IgD-negative memory B cell (primary cell): ENCODE measurements at regions not wholly inside any gene's neighbourhood (a gene's known extent, or its start where the extent isn't known, plus 50 kb on each side); places are given as distances from the start of the nearest gene placed in this dataset.
"Not testable (repeated sequence)": the region's sequence is repeated elsewhere in the genome, so short reads cannot be mapped to it uniquely, and the experiment has no call there.

ENCODE experiments used
- H3K27ac Mint-ChIP-seq, 3 donors: one replicate each; pipeline ENCODE4 v1.8.0; 2020 to 2022; ENCODE audit warnings: mild to moderate bottlenecking in 3 of 3, mixed read lengths in 3 of 3, moderate library complexity in 1 of 3
- H3K27me3 Mint-ChIP-seq: one replicate; pipeline ENCODE4 v1.8.0; 2021; ENCODE audit warnings: mixed read lengths
- H3K36me3 Mint-ChIP-seq: one replicate; pipeline ENCODE4 v1.8.0; 2020; ENCODE audit warnings: mild to moderate bottlenecking, mixed read lengths
- H3K4me1 Mint-ChIP-seq, 3 donors: one replicate each; pipeline ENCODE4 v1.8.0; 2020 to 2022; ENCODE audit warnings: mixed read lengths in 3 of 3, mild to moderate bottlenecking in 1 of 3
- H3K4me3 Mint-ChIP-seq, 4 donors: one replicate each; pipeline ENCODE4 v1.8.0; 2020 to 2022; ENCODE audit warnings: mild to moderate bottlenecking in 4 of 4, mixed read lengths in 4 of 4, moderate library complexity in 3 of 4
- H3K9me3 Mint-ChIP-seq, 3 donors: one replicate each; pipeline ENCODE4 v1.8.0; 2020 to 2021; ENCODE audit warnings: mixed read lengths in 3 of 3, mild to moderate bottlenecking in 1 of 3

DNA sequence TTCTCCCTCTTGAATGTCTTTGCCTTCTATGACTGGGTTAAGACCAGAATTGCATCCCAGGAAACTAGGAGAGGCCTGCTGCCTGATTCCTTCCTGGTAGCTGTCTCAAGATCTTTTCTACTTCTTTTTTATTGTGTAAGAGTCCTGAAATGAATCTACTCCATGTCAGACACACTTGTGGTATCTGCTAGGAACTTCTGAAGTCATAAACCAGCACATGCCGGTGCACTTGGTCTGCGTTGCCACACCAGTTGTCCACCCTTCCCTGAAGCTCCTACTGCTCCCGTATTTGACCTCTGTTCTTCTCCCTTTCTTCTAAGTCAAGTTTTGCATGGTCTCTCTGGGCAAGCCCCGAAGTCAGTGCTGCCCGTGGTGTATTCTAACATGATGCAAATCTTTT is 644.2 kb downstream of the ETS1 start:
- H3K36me3 Mint-ChIP-seq = no peaks in the 10 kb centered on the region
- peaks cover 1% of the 10 kb centered on the region for H3K27me3 Mint-ChIP-seq
- no peak overlapping the region for H3K4me3 Mint-ChIP-seq
- no peaks in the 10 kb centered on the region for H3K4me1 Mint-ChIP-seq
- H3K9me3 Mint-ChIP-seq = peaks cover 2 to 4% (median 3%) of the 10 kb centered on the region in 3 donors
- H3K27ac Mint-ChIP-seq = no peak overlapping the region

DNA sequence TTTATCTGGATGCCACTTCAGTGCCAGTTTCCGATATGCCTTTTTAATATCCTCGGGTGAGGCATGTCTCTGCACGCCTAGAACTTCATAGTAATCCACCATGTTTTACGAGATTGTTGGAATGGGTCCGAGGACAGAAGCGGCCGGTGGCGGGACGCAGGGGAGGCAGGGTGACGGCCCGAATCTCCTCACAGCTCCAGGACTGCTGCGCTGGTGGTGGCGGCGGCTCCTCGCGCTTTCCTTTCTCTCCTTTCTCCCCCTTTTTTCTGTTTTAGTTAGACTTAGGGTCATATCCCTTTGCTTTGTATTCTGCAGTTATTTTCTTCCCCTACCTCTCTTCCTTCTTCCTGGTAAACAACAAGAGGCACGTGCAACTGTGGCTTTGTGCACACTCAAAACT is 645.8 kb downstream of the ETS1 start:
- H3K36me3 Mint-ChIP-seq, H3K27ac Mint-ChIP-seq, H3K27me3 Mint-ChIP-seq, H3K4me3 Mint-ChIP-seq, H3K9me3 Mint-ChIP-seq, H3K4me1 Mint-ChIP-seq: not testable (repeated sequence)

GRCh38 chr11:127939000-127939399 is 648.4 kb downstream of the ETS1 start:
- Mint-ChIP-seq H3K9me3 (peaks cover 2 to 4% (median 3%) of the 10 kb centered on the region in 3 donors), H3K27me3 (peaks cover 1% of the 10 kb centered on the region), H3K4me3 (no peak overlapping the region), H3K27ac (no peak overlapping the region), H3K36me3 (no peaks in the 10 kb centered on the region), H3K4me1 (no peaks in the 10 kb centered on the region)

- peaks cover 0 to 3% (median 0%) of the 10 kb centered on the region in 3 donors for H3K9me3 Mint-ChIP-seq
- no peak overlapping the region for H3K27ac Mint-ChIP-seq
- H3K36me3 Mint-ChIP-seq = no peaks in the 10 kb centered on the region
- peaks cover 1% of the 10 kb centered on the region for H3K27me3 Mint-ChIP-seq
- no peaks in the 10 kb centered on the region for H3K4me1 Mint-ChIP-seq
- H3K4me3 Mint-ChIP-seq = no peak overlapping the region
Observed at GRCh38 chr11:127935081-127935480, 652.3 kb downstream of the ETS1 start.

- H3K4me1 Mint-ChIP-seq, H3K27ac Mint-ChIP-seq, H3K36me3 Mint-ChIP-seq, H3K27me3 Mint-ChIP-seq, H3K9me3 Mint-ChIP-seq, H3K4me3 Mint-ChIP-seq: not testable (repeated sequence)
Observed at GRCh38 chr11:127933961-127934360, 653.4 kb downstream of the ETS1 start.

GRCh38 chr11:127931803-127932202 is 655.6 kb downstream of the ETS1 start:
- Mint-ChIP-seq H3K36me3 (no peaks in the 10 kb centered on the region), H3K4me1 (no peaks in the 10 kb centered on the region), H3K4me3 (no peak overlapping the region), H3K27me3 (peaks cover 1% of the 10 kb centered on the region), H3K27ac (no peak overlapping the region), H3K9me3 (no peaks in the 10 kb centered on the region)

GRCh38 chr11:127926721-127927120 is 660.6 kb downstream of the ETS1 start:
- no peak overlapping the region for H3K4me3 Mint-ChIP-seq
- no peaks in the 10 kb centered on the region for H3K36me3 Mint-ChIP-seq
- H3K27me3 Mint-ChIP-seq = peaks cover 2% of the 10 kb centered on the region

DNA sequence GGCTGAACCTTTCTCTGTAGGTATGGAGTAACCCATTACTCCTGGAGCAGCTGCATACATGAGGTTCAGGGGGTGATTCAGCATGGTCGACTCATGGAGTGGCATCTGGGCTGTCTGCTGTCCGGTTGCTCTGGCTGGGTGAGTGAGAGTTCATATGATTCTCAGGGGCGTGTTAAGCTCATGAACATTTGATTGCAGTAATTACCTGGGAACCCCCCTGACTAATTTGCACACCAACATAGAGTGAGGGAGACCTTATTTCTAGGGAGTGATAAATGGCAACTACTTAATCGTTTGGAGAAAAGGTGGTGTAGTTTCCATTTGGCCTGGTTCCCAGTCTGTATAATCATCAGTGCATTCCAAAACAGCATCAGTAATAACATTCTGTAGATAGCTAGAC is 661.9 kb downstream of the ETS1 start:
- H3K4me3 Mint-ChIP-seq = no peak overlapping the region
- no peaks in the 10 kb centered on the region for H3K36me3 Mint-ChIP-seq
- H3K4me1 Mint-ChIP-seq = no peaks in the 10 kb centered on the region
- H3K27ac Mint-ChIP-seq = no peak overlapping the region
- peaks cover 0 to 1% (median 1%) of the 10 kb centered on the region in 3 donors for H3K9me3 Mint-ChIP-seq
- peaks cover 2% of the 10 kb centered on the region for H3K27me3 Mint-ChIP-seq

More at GRCh38 chr11:127926721-127927120, 660.6 kb downstream of the ETS1 start:
- Mint-ChIP-seq H3K27ac (no peak overlapping the region), H3K4me1 (no peaks in the 10 kb centered on the region), H3K9me3 (no peaks in the 10 kb centered on the region)

DNA sequence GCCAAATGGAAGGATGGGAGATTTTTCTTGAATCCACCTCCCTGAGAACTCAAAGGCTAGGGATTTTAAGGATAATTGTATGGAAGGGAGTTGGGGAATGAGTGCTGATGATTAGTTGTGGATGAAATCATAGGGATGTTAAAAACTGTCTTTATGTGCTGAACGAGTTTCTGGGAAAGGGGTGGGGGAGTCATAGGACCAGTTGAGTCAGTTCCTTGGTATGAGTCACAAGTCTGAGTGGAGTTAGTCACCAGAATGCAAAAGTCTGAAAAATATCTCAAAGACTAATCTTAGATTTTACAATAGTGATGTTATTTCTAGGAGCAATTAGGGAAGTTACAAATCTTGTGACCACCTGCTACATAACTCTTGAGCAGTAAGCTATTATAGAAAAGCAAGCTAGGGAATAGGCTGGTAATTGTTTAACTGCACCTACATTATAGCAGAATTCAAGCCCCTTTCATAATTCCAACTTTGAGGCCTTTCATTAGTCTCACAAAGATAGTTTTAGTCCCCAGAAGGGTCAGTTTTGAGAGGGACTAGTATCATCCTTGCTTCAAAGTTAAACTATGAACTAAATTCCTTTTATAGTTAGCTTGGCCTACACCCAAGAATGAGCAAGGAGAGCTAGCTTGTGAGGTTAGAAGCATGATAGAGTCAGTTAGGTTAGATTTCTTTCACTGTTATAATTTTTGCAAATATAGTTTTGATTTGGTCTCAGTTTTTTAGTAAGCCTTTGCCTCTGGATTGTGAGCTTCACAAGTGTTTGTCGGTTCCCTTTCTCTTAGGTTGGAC is 668.0 kb downstream of the ETS1 start:
- no peak overlapping the region for H3K27ac Mint-ChIP-seq
- H3K4me1 Mint-ChIP-seq = no peaks in the 10 kb centered on the region
- no peak overlapping the region for H3K4me3 Mint-ChIP-seq
- peaks cover 7 to 16% (median 16%) of the 10 kb centered on the region in 3 donors for H3K9me3 Mint-ChIP-seq
- H3K36me3 Mint-ChIP-seq = no peaks in the 10 kb centered on the region
- peaks cover 2% of the 10 kb centered on the region for H3K27me3 Mint-ChIP-seq

DNA sequence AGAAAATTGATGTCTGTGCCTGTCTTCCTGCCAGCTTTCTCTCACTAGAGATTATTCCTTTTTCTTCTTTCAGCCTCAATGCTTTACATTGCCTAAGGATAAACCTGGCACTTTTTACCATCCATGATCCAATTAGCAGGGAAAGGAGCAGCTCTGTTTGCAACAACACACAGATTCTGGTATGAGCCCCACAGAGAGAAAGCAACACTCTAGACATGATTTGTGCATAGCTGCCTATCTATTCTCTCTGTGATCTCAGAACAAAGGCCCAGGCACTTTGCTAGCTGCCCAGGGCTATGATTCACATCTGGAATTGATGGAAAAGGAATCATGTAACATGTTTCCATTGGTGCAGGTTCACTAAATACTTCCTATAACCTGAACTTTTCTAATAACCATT is 685.0 kb downstream of the ETS1 start:
- Mint-ChIP-seq H3K4me1 (no peaks in the 10 kb centered on the region), H3K9me3 (no peaks in the 10 kb centered on the region), H3K36me3 (no peaks in the 10 kb centered on the region)

GRCh38 chr11:127898422-127899365 is 688.7 kb downstream of the ETS1 start:
- Mint-ChIP-seq H3K27me3 (no peaks in the 10 kb centered on the region), H3K4me3 (no peak overlapping the region), H3K27ac (no peak overlapping the region), H3K36me3 (no peaks in the 10 kb centered on the region), H3K4me1 (no peaks in the 10 kb centered on the region), H3K9me3 (no peaks in the 10 kb centered on the region)

More for the DNA sequence above, 685.0 kb downstream of the ETS1 start:
- no peak overlapping the region for H3K4me3 Mint-ChIP-seq
- H3K27me3 Mint-ChIP-seq = no peaks in the 10 kb centered on the region
- no peak overlapping the region for H3K27ac Mint-ChIP-seq

GRCh38 chr11:127895776-127896175 is 691.6 kb downstream of the ETS1 start:
- Mint-ChIP-seq H3K9me3 (no peaks in the 10 kb centered on the region), H3K36me3 (no peaks in the 10 kb centered on the region), H3K27me3 (no peaks in the 10 kb centered on the region), H3K4me1 (no peaks in the 10 kb centered on the region), H3K4me3 (no peak overlapping the region), H3K27ac (no peak overlapping the region)

GRCh38 chr11:127894316-127894715 is 693.0 kb downstream of the ETS1 start:
- Mint-ChIP-seq H3K36me3 (no peaks in the 10 kb centered on the region), H3K27me3 (peaks cover 3% of the 10 kb centered on the region), H3K4me1 (no peaks in the 10 kb centered on the region)

DNA sequence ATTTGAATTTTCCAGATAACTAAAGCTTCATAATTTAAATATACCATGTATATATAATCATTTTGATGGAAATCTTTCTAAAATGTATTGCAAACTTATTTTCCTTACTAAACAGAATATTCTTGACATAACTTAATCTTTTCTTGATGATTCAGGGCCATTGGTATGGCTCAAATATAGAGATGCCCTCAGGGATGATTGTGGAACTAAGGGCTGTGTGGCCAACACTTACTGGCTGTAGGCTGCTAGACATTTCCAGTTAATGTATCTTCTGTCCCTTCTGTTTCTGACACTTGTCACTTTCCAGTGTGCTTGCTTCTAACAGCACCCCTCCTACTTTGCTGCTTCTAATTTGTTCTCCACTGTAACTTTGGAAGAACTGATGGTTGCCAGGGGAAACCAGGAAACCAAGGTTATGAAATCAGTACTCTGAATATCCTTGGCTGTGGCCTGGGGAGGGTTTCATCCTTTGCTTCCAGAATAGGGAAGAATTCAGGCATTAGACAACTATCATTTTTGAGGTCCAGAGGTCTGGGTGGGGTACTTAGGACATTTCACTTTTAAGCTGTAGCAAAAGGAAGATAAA is 697.2 kb downstream of the ETS1 start:
- Mint-ChIP-seq H3K27me3 (peaks cover 3% of the 10 kb centered on the region), H3K27ac (no peak overlapping the region), H3K4me1 (no peaks in the 10 kb centered on the region), H3K36me3 (peaks cover 1% of the 10 kb centered on the region), H3K9me3 (peaks cover 0 to 9% (median 4%) of the 10 kb centered on the region in 3 donors), H3K4me3 (no peak overlapping the region)

More at GRCh38 chr11:127894316-127894715, 693.0 kb downstream of the ETS1 start:
- Mint-ChIP-seq H3K9me3 (peaks cover 0 to 3% (median 0%) of the 10 kb centered on the region in 3 donors), H3K4me3 (no peak overlapping the region), H3K27ac (no peak overlapping the region)

GRCh38 chr11:127888386-127888785 is 699.0 kb downstream of the ETS1 start:
- Mint-ChIP-seq H3K27me3 (peaks cover 3% of the 10 kb centered on the region), H3K9me3 (peaks cover 0 to 9% (median 8%) of the 10 kb centered on the region in 3 donors), H3K36me3 (peaks cover 1% of the 10 kb centered on the region), H3K4me1 (no peaks in the 10 kb centered on the region), H3K4me3 (no peak overlapping the region), H3K27ac (no peak overlapping the region)
